GM12878 (cell line): ENCODE measurements at regions not wholly inside any gene's neighbourhood (a gene's known extent, or its start where the extent isn't known, plus 50 kb on each side); places are given as distances from the start of the nearest gene placed in this dataset.

Experiments
- ATAC-seq: fragments of 200-7000 bp; cut with Tn5 transposase; 3 replicates; pipeline ENCODE4 v1.9.1; 2020; ENCODE audit warnings: mild to moderate bottlenecking, moderate library complexity
- BruUV-seq: library from RNA; stranded (reverse); fragments of 400-500 nt; replicated peaks from 2 replicates; lab custom pipeline; 2021; lab: Mats Ljungman, UMichigan
- CTCF ChIA-PET: fragments of 300-600 bp; sonication (Branson Sonifier 250); formaldehyde crosslinking; extraction: SDS; loops from one replicate; lab custom pipeline; 2021; ENCODE audit warnings: inconsistent platforms; lab: Yijun Ruan, JAX
- POLR2A ChIA-PET: fragments of 350-600 bp; formaldehyde crosslinking; extraction: SDS; loops from one replicate; lab custom pipeline; 2021; ENCODE audit warnings: inconsistent platforms; lab: Charles Lee
- RAD21 ChIA-PET: fragments of 300-600 bp; sonication (Branson Sonifier 250); formaldehyde crosslinking; loops from one replicate; lab custom pipeline; 2023; ENCODE audit warnings: antibody characterized with exemption; ENCODE audit not compliant: unreplicated experiment; lab: Charles Lee
- SMC1A ChIA-PET: fragments of 300-600 bp; sonication (Branson Sonifier 250); formaldehyde crosslinking; loops from one replicate; lab custom pipeline; 2023; ENCODE audit not compliant: unreplicated experiment, uncharacterized antibody; lab: Charles Lee
- DNase-seq: peaks from one replicate; pipeline ENCODE4 v3.0.0-alpha.2; 2011; ENCODE audit warnings: low read depth, low spot score
- FAIRE-seq: peaks from 3 replicates; lab custom pipeline; 2011; peaks lifted over from hg19 to GRCh38; lab: Jason Lieb, UNC
- H2AFZ ChIP-seq: 2 replicates; pipeline ENCODE4 v1.6.0; 2011; ENCODE audit warnings: low read depth, low read length, control low read depth; ENCODE audit not compliant: control insufficient read depth
- H3K27ac ChIP-seq: 2 replicates; pipeline ENCODE4 v1.5.1; 2011; ENCODE audit warnings: control low read depth; ENCODE audit not compliant: control insufficient read depth, insufficient read depth
- H3K27me3 ChIP-seq, 2 experiments: replicated peaks in 1 of 2; 2 replicates each; pipeline versions ENCODE4 v1.6.0 to v1.6.1; 2011; ENCODE audit warnings: low read length in 1 of 2; ENCODE audit not compliant: control insufficient read depth in 2 of 2, insufficient read depth in 2 of 2
- H3K36me3 ChIP-seq, 2 experiments: 2 replicates each; pipeline ENCODE4 v1.5.1; 2011; ENCODE audit warnings: low read length in 1 of 2; ENCODE audit not compliant: control insufficient read depth in 2 of 2, insufficient read depth in 2 of 2
- H3K4me1 ChIP-seq: 2 replicates; pipeline ENCODE4 v1.6.1; 2011; ENCODE audit warnings: mild to moderate bottlenecking, low read length, moderate library complexity, mixed read lengths; ENCODE audit not compliant: control insufficient read depth, insufficient read depth
- H3K4me2 ChIP-seq: 2 replicates; pipeline ENCODE4 v1.6.0; 2011; ENCODE audit warnings: control low read depth; ENCODE audit not compliant: control insufficient read depth, insufficient read depth
- H3K4me3 ChIP-seq: fragments of 200-600 bp; sonication (generic); 2 replicates; pipeline ENCODE4 v1.5.1; 2016
- H3K79me2 ChIP-seq: 2 replicates; pipeline ENCODE4 v1.6.0; 2011; ENCODE audit warnings: low read length; ENCODE audit not compliant: control insufficient read depth, insufficient read depth
- H3K9ac ChIP-seq: 2 replicates; pipeline ENCODE4 v1.8.0; 2011; ENCODE audit warnings: low read length, control low read depth, mixed read lengths; ENCODE audit not compliant: control insufficient read depth, insufficient read depth
- H3K9me3 ChIP-seq: replicated peaks from 3 replicates; pipeline ENCODE4 v1.5.1; 2011; ENCODE audit warnings: mild to moderate bottlenecking, low read length; ENCODE audit not compliant: control insufficient read depth, insufficient read depth
- H4K20me1 ChIP-seq: 2 replicates; pipeline ENCODE4 v1.6.0; 2011; ENCODE audit not compliant: control insufficient read depth, insufficient read depth
- CEBPZ ChIP-seq: fragments of 150-350 bp; IDR thresholded peaks from 2 replicates; pipeline ENCODE4 v1.6.1; 2016; ENCODE audit warnings: low read depth, low read length
- EZH2 ChIP-seq: IDR thresholded peaks from 2 replicates; pipeline ENCODE4 v1.6.1; 2012; ENCODE audit warnings: low read depth, mild to moderate bottlenecking, control low read depth, inconsistent platforms, low read length, borderline replicate concordance; ENCODE audit not compliant: control insufficient read depth
- HSF1 ChIP-seq: fragments of 150-350 bp; IDR thresholded peaks from 2 replicates; pipeline ENCODE4 v1.6.1; 2014; ENCODE audit warnings: mild to moderate bottlenecking, low read depth, low read length
- MTA3 ChIP-seq: IDR thresholded peaks from 2 replicates; pipeline ENCODE4 v1.6.1; 2012; ENCODE audit warnings: low read length, inconsistent platforms, borderline replicate concordance
- NR2C1 ChIP-seq: fragments of 450-650 bp; IDR thresholded peaks from 2 replicates; pipeline ENCODE4 v1.6.1; 2017; ENCODE audit warnings: antibody characterized with exemption, mild to moderate bottlenecking, moderate library complexity
- NR2F1 ChIP-seq: fragments of 450-650 bp; conservative IDR thresholded peaks from 2 replicates; pipeline ENCODE4 v1.6.1; 2017; ENCODE audit warnings: mild to moderate bottlenecking
- POLR2A ChIP-seq: IDR thresholded peaks from 2 replicates; pipeline ENCODE4 v1.6.1; 2011; ENCODE audit warnings: low read depth, mild to moderate bottlenecking, low read length
- TAF1 ChIP-seq: IDR thresholded peaks from 2 replicates; pipeline ENCODE4 v1.6.1; 2011; ENCODE audit warnings: mild to moderate bottlenecking, low read depth, low read length, borderline replicate concordance
- TBL1XR1 ChIP-seq: IDR thresholded peaks from 2 replicates; pipeline ENCODE4 v1.6.1; 2012; ENCODE audit warnings: low read depth, low read length, improper control_type of control experiment
- ZNF592 ChIP-seq: fragments of 450-650 bp; IDR thresholded peaks from 2 replicates; pipeline ENCODE4 v1.6.1; 2017; ENCODE audit warnings: mild to moderate bottlenecking, moderate library complexity
- ZNF687 ChIP-seq: fragments of 450-650 bp; IDR thresholded peaks from 2 replicates; pipeline ENCODE4 v1.6.1; 2017; ENCODE audit warnings: mild to moderate bottlenecking, moderate library complexity
- WGBS: methylation state at CpG from one replicate; pipeline ENCODE4 v1.1.6; 2016; ENCODE audit warnings: low lambda C conversion rate; ENCODE audit not compliant: insufficient replicate concordance, insufficient coverage; ENCODE audit errors: missing lambda C conversion rate; 5-methylcytosine and 5-hydroxymethylcytosine counted together
- in situ Hi-C: fragments of 300-500 bp; cut with MboI; formaldehyde crosslinking; loops from 9 replicates; pipeline ENCODE4 v1.14.3; 2018; ENCODE audit warnings: mixed read lengths
- intact Hi-C: fragments of 100-400 bp; cut with micrococcal nuclease; formaldehyde crosslinking; loops from one replicate; pipeline ENCODE4 v1.14.2; 2022; ENCODE audit not compliant: unreplicated experiment

GRCh38 chr4:92106816-92107215 lies 196.9 kb upstream of the GRID2 start (continued):
- TF ChIP-seq TAF1 (no peak), NR2C1 (no peak)

GRCh38 chr4:92111493-92111892 lies 192.3 kb upstream of the GRID2 start:
- POLR2A ChIA-PET: no interaction called here
- no TSS peak for BruUV-seq
- Histone ChIP-seq H3K4me1 (no peaks in the 10 kb centered on the region), H3K36me3 (no peaks in the 10 kb centered on the region), H3K4me2 (no peak overlapping the region), H4K20me1 (no peaks in the 10 kb centered on the region), H3K4me3 (no peak overlapping the region), H3K9me3 (no peaks in the 10 kb centered on the region), H3K9ac (no peak overlapping the region), H2AFZ (no peak overlapping the region), H3K79me2 (no peaks in the 10 kb centered on the region), H3K27me3 (no peaks in the 10 kb centered on the region), H3K27ac (no peak overlapping the region)
- RAD21 ChIA-PET: no interaction called here
- ATAC-seq (no peak), FAIRE-seq (no peak), DNase-seq (no peak)
- in situ Hi-C loops: no loop called here
- SMC1A ChIA-PET: no interaction called here
- WGBS: 49% methylated on average over 2 of the region's 2 CpGs
- CTCF ChIA-PET: no interaction called here
- intact Hi-C loops: no loop called here
- TF ChIP-seq NR2F1 (no peak), EZH2 (no peak), CEBPZ (no peak), ZNF687 (no peak), ZNF592 (no peak), TBL1XR1 (no peak), POLR2A (no peak), HSF1 (no peak), MTA3 (no peak)
